ENCODE measurements at regions not wholly inside any gene's neighbourhood (a gene's known extent, or its start where the extent isn't known, plus 50 kb on each side); places are given as distances from the start of the nearest gene placed in this dataset.

- CTCF ChIA-PET = interaction anchor here (1.6 to 2.1 kb wide), 2 partner anchors 20 to 23 kb away, joined by 3 to 8 read pairs; no protein-coding TSS in a partner anchor
- Mint-ChIP-seq H3K27me3 (no peaks in the 10 kb centered on the region), H3K9me3 (peaks cover 8% of the 10 kb centered on the region), H3K4me3 (no peak overlapping the region), H3K36me3 (ENCODE audit: low read depth) (peaks cover 9% of the 10 kb centered on the region), H3K27ac (no peak overlapping the region), H3K4me1 (peaks cover 30% of the 10 kb centered on the region)
- no peak for DNase-seq
- POLR2A ChIA-PET = no interaction called here
Observed at GRCh38 chr2:181395851-181396250, 61.3 kb upstream of the ITGA4 start.

GRCh38 chr2:181396256-181397123 lies 60.7 kb upstream of the ITGA4 start:
- H3K4me1 Mint-ChIP-seq = peaks cover 30% of the 10 kb centered on the region
- ChIA-PET CTCF (interaction anchor here (2.1 kb wide), 1 partner anchor 23 kb away, joined by 8 read pairs; no protein-coding TSS in a partner anchor), POLR2A (no interaction called here)
- peaks cover 8% of the 10 kb centered on the region for H3K9me3 Mint-ChIP-seq
- DNase-seq = no peak
- H3K36me3 Mint-ChIP-seq (ENCODE audit: low read depth) = peaks cover 9% of the 10 kb centered on the region
- H3K27ac Mint-ChIP-seq = no peak overlapping the region
- H3K4me3 Mint-ChIP-seq = no peak overlapping the region
- no peaks in the 10 kb centered on the region for H3K27me3 Mint-ChIP-seq

- no peak overlapping the region for H3K4me3 Mint-ChIP-seq
- no peak overlapping the region for H3K27ac Mint-ChIP-seq
- no peaks in the 10 kb centered on the region for H3K27me3 Mint-ChIP-seq
- ChIA-PET CTCF (interaction anchor here (1.1 kb wide), 1 partner anchor 93 kb away, joined by 3 read pairs; no protein-coding TSS in a partner anchor), POLR2A (no interaction called here)
- peaks cover 9% of the 10 kb centered on the region for H3K36me3 Mint-ChIP-seq (ENCODE audit: low read depth)
- peaks cover 8% of the 10 kb centered on the region for H3K9me3 Mint-ChIP-seq
- H3K4me1 Mint-ChIP-seq = peaks cover 30% of the 10 kb centered on the region
- DNase-seq = no peak
Observed at GRCh38 chr2:181397331-181397730, 59.9 kb upstream of the ITGA4 start.

GRCh38 chr2:181398000-181398399 lies 59.2 kb upstream of the ITGA4 start:
- peaks cover 9% of the 10 kb centered on the region for H3K36me3 Mint-ChIP-seq (ENCODE audit: low read depth)
- H3K27me3 Mint-ChIP-seq = no peaks in the 10 kb centered on the region
- no peak overlapping the region for H3K4me3 Mint-ChIP-seq
- no peak for DNase-seq
- H3K4me1 Mint-ChIP-seq = peaks cover 29% of the 10 kb centered on the region
- peaks cover 8% of the 10 kb centered on the region for H3K9me3 Mint-ChIP-seq
- H3K27ac Mint-ChIP-seq = no peak overlapping the region
- ChIA-PET CTCF (interaction anchor here (1.1 kb wide), 1 partner anchor 94 kb away, joined by 3 read pairs; no protein-coding TSS in a partner anchor), POLR2A (no interaction called here)

- Mint-ChIP-seq H3K4me3 (no peak overlapping the region), H3K9me3 (peaks cover 8% of the 10 kb centered on the region), H3K36me3 (ENCODE audit: low read depth) (peaks cover 6% of the 10 kb centered on the region), H3K27ac (no peak overlapping the region), H3K4me1 (peaks cover 22% of the 10 kb centered on the region), H3K27me3 (no peaks in the 10 kb centered on the region)
- ChIA-PET POLR2A (no interaction called here), CTCF (interaction anchor here (0.6 kb wide), 1 partner anchor 207 kb away, joined by 3 read pairs; no protein-coding TSS in a partner anchor)
- DNase-seq = no peak
Observed at GRCh38 chr2:181399027-181399426, 58.2 kb upstream of the ITGA4 start.

GRCh38 chr2:181404472-181404871 lies 52.7 kb upstream of the ITGA4 start:
- Mint-ChIP-seq H3K4me3 (no peak overlapping the region), H3K9me3 (no peaks in the 10 kb centered on the region), H3K4me1 (peaks cover 4% of the 10 kb centered on the region), H3K27me3 (no peaks in the 10 kb centered on the region), H3K36me3 (ENCODE audit: low read depth) (peaks cover 2% of the 10 kb centered on the region), H3K27ac (no peak overlapping the region)
- ChIA-PET POLR2A (no interaction called here), CTCF (interaction anchor here (2.0 kb wide), 1 partner anchor 10 kb away, joined by 7 read pairs; no protein-coding TSS in a partner anchor)
- no peak for DNase-seq

- Mint-ChIP-seq H3K4me3 (no peak overlapping the region), H3K36me3 (ENCODE audit: low read depth) (peaks cover 6% of the 10 kb centered on the region), H3K4me1 (peaks cover 4% of the 10 kb centered on the region), H3K27ac (no peak overlapping the region), H3K27me3 (no peaks in the 10 kb centered on the region), H3K9me3 (peaks cover 8% of the 10 kb centered on the region)
- CTCF ChIA-PET = no interaction called here
- DNase-seq = no peak
- POLR2A ChIA-PET = no interaction called here
Observed at GRCh38 chr2:181407171-181407570, 50.0 kb upstream of the ITGA4 start.

Small RNA genes in the stretch of these regions (microRNA-seq; reads per million reads assigned to microRNA genes)
- 1.9 reads per million for gene MIR4437 (ENCODE audit: borderline microRNAs expressed, borderline replicate concordance)
